COLO829 (cell line): ENCODE measurements at regions not wholly inside any gene's neighbourhood (a gene's known extent, or its start where the extent isn't known, plus 50 kb on each side); places are given as distances from the start of the nearest gene placed in this dataset.
"Not testable (repeated sequence)": the region's sequence is repeated elsewhere in the genome, so short reads cannot be mapped to it uniquely, and the experiment has no call there.

ENCODE experiments used
- DNase-seq: peaks from one replicate; pipeline ENCODE4 v3.0.0; 2012; ENCODE audit warnings: low spot score

DNA sequence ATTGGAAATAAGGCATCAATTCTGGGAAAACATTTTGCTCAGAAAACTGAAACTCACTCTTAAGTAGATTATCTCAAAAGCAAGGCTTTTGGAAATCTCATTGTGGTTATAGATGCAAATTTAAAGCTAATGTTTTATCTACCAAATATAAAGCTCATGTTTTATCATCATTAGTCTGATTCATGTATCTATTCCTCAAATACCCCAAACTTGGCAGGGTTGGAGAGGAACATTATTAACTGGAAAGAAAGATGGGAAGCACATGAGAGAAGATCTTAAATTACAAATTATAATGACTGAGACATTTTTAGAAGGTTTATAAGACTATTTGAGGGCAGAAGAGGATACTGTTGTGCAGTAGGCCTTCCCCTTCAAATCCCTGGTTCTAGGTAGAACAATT, 137.3 kb upstream of the TGFBR2 start:
- no peak for DNase-seq

DNA sequence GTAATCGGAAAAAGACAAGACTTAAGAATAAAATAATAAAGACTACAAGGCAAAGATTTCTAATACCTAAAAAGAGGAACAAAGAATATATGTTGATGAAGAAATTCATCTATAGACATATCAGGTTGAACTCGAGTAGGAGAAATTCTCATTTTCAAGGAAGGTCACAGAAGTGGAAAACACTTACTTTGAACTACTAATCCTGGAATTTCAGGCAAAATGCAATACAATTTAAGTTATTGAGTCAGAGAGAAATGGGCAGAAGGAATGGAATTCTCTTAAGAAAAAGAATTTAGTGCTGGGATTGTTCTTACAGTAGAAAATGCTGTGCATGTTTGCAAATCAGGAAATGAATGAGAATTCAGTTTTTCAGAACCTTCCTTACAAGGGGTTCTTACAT, 135.9 kb upstream of the TGFBR2 start:
- no peak for DNase-seq

- DNase-seq = no peak
Observed at GRCh38 chr3:30471066-30471465, 135.3 kb upstream of the TGFBR2 start.

- DNase-seq = no peak
Observed at GRCh38 chr3:30471796-30472489, 134.5 kb upstream of the TGFBR2 start.

- DNase-seq = no peak
Observed at GRCh38 chr3:30473374-30474051, 132.9 kb upstream of the TGFBR2 start.

GRCh38 chr3:30474371-30474770, 132.0 kb upstream of the TGFBR2 start:
- DNase-seq = no peak

DNA sequence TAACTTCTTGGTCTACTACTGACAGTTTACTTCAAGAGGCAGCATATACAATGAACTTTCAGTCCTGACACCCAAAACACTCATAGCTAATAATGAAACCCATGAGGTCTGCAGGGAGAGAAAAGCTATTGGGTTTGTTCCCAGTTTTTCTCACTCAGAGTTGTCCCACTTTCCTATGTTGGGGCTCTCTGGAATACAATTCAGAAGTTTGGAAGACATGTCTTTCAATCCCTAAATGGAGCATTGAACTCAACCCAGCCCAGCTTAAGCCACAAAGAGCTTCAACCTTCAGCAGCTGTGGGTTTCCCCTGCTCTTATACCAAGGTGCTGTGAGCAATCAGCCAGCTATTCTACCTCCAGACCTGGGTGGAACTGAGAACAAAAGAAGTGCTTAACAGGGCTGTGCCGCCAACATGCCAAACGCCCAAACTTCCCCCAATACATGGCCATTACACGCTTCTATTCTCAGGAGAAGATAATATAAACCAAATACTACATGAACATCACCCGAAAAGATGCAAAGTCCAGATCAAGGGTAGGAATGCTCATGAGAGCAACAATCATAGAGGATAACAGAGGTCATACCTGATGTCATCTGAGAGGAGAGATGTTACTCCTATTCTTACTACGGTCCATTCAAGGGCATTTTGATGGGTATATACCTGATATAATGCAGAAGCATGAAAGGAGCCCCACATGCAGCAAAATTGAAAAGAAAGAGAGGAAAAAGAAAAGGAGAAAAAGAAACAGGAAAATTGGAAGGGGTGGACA, 131.2 kb upstream of the TGFBR2 start:
- no peak for DNase-seq

DNA sequence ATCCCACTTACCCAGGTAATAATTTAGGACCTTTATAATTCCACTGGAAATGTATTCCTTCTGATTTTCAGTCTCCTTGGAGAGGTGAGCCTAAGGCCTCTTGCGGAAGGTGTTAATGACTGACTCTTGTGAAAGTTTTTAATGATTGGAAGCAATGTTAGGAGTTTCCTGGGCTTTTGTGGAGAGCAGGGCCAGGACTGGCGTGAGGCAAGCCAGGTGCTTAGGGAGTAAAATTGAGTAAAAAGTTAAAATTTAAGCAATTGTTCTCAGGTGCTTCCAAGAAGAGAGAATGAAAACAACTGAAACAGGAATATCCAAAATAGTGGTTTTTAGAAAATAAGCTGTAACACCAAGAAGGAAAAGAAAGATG, 130.6 kb upstream of the TGFBR2 start:
- no peak for DNase-seq

- peak; percentile 69 for DNase-seq
Observed at GRCh38 chr3:30476368-30477084, 129.9 kb upstream of the TGFBR2 start.

DNA sequence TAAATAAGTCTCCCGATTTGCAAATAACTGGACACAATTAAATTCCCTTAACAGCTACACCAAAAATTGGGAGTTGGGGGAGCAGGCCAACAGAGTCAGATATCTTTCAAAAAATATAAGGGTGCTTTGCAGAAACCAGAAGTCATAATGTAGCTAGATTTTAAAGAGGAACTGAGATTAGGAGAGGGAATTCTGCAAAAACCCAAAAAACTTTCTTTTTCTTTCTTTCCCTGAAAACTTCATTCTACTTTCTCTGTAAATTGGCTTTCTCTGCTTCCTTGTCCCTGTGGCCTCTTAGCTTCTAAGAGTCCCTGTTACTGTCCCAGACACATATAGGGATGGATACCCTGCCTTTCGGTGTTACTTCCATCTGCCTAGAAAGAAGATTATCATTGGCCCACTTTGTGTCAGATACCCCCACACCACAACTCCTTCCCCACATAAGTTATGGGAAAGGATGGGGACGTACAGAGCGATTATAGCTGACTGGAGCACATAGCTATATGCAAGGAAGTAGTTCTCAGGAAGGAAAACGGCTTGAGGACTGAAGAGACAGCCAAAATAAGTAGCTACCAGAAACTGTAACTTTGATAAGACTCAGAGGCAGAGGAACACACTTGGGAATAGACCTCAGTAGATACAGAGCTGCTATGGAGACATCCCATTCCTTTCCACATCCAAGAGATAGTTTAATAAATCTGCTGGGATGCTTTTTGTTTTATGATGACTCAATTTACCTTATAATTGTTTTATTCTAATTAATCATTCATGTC, 129.1 kb upstream of the TGFBR2 start:
- no peak for DNase-seq

GRCh38 chr3:30479737-30480136, 126.7 kb upstream of the TGFBR2 start:
- not testable (repeated sequence) for DNase-seq

DNA sequence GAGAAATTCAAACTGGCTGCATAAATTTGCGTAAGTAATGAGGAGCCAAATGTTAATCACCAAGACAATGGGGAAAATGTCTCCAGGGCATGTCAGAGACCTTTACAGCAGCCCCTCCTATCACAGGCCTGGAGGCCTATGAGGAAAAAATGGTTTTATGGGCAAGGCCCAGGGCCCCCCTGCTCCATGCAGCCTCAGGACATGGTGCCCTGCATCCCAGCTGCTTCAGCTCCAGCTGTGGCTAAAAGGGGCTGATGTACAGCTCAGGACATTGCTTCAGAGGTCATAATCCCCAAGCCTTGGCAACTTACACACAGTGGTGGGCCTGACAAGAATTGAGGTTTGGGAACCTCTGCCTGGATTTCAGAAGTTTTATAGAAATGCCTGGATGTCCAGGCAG, 126.2 kb upstream of the TGFBR2 start:
- not testable (repeated sequence) for DNase-seq

GRCh38 chr3:30480587-30480986, 125.8 kb upstream of the TGFBR2 start:
- no peak for DNase-seq

DNA sequence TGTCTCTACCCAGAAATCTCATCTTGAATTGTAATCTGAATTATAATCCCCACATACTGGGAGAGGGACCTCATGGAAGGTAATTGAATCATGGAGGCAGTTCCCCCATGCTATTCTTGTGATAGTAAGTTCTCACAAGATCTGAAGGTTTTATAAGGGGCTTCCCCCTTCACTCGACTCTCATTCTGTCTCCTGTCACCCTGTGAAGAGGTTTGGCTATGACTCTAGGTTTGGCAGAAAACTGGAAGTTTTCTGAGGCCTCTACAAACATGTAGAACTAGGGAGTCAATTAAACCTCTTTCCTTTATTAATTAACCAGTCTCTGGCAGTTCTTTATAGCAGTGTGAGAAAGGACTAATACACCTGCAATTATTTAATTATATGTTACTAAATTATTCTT, 125.2 kb upstream of the TGFBR2 start:
- DNase-seq = no peak

DNA sequence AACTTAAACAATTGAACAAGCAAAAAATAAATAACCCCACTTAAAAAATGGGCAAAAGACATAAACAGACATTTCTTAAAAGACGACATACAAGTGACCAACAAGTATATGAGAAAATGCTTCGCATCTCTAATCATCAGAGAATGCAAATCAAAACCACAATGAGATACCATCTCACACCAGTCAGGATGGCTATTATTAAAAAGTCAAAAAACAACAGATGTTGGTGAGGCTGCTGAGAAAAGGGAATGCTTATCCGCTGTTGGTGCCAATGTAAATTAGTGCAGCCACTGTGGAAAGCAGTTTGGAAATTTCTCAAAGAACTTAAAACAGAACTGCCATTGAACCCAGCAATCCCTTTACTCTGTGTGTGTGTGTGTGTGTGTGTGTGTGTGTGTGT, 122.2 kb upstream of the TGFBR2 start:
- not testable (repeated sequence) for DNase-seq

DNA sequence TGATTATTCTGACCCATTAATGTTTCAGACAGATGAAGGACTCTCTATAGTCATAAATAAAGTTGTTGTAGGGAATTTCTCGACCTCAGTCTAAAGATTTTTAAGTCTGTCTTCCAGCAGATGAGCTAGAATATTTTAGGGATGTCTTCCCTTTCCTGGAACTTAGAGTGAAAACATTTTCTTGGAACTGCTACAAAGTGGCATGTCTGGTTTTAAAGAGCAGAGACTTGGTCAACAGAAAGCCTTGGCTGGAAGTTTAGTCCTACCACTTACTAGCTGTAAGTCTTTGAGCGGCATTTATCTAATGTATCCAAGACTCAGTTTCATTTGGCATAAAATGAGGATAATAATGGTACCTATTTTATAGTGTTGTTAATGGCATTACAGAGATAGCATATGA, 120.0 kb upstream of the TGFBR2 start:
- no peak for DNase-seq

- no peak for DNase-seq
Observed at GRCh38 chr3:30488070-30488756, 118.2 kb upstream of the TGFBR2 start.

- peak; percentile 48 for DNase-seq
Observed at GRCh38 chr3:30492322-30493192, 113.8 kb upstream of the TGFBR2 start.

- no peak for DNase-seq
Observed at GRCh38 chr3:30493911-30494311, 112.5 kb upstream of the TGFBR2 start.
